NCI-H187 treated with DMSO at 0.1 percent for 48 hours (cell line): ENCODE measurements at regions not wholly inside any gene's neighbourhood (a gene's known extent, or its start where the extent isn't known, plus 50 kb on each side); places are given as distances from the start of the nearest gene placed in this dataset.

ENCODE experiments used
- DNase-seq: peaks from one replicate; lab custom pipeline; 2025; lab: John Stamatoyannopoulos, UW

DNA sequence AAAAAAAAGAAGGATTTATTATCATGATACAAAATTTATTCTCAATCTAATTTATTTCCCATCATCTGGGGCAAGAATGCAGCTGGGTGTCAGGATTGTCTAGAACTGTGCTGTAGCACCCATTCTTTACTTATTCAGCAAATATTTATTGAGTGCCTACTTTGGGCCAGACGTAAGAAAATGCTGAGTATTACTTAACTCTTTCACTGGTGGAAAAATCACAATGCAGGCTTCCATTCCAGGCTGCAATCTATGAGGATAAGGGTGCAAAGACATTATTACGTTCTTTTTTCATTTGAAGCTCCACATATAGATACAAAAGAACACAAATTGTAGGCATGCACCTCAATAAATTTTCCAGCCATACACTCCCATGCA lies 86.0 kb upstream of the CDKN3 start:
- no peak for DNase-seq

DNA sequence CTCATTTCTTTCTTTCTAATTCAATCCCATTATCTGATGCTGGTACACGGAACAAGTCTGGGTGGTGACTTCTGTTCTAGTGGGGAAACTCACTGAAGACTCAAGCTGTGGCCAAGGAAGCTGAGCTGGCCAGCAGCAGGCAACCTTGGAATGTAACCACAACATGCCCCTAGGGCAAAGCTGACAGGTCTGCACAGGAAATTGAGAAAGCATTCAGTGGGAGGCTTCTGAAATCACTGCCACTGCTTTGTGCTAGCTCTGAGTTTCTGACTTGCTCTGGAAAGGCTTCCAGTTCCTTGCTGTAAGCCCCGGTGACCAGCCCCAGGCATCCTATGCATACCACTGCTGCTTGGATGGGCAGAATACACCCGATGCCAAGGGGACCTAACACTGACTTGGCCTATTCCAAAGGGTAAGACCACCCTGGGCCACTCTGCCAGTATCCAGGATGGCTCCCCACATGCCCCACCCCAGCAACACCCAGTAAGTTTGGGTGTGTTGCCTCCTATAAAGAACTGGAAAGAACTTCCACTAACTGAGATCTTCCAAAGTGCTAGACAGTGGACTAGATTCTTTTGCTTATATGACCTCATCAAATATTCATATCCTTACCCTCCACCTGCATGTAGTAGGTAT lies 84.5 kb upstream of the CDKN3 start:
- DNase-seq = no peak

DNA sequence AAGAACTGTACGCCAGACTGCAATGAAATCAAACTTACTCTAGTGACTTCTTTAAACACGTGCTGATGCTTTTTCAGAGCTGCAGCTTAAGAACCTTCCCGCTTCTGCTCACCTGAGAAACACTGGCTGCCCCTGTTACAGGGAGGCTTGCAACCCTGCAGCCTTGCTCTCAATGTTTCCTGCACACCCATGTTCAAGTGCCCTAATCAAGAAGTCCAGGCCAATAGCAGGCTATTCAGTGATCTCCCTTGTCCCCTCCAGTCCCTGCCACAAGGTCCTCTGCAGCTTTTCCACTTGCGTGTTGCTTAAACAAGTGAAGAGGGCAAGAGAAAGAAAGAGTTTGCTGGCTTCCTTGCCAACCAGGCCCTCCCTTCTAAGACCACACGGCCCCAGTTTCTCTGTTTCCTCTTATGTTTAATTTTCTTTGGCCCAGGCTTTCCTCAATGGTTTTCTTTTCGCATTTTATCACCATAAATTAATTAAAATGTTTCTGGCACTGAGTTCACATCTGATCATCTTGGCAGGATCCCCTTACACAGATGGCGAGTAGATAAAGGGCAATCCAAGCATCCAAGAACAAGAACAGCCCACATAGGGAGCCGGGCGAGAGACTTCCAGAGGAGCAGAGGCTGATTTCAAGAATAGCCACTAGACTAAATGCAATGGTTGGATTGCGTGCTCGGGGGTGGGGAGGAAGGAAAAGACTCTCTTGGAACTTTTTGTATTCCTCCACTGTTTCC lies 82.3 kb upstream of the CDKN3 start:
- DNase-seq = no peak

DNA sequence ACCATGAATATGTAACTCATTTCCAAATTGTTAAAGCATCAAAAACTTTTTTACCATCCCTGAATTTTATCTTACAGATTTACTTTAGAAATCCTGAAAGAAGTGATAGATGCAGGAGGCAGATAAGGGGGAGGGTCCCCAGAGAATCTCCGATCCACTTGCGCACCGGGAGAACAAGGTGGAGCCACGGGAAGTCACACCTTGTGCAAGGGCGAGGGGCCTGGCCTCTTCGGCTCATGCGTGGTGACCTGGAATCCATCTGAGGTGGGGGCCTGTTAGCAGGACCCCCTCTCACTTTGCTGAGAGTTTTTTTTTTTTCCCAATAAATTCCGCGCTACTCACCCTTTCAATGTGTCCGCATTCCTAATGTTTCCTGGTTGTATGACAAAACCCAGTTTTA lies 80.2 kb upstream of the CDKN3 start:
- no peak for DNase-seq

DNA sequence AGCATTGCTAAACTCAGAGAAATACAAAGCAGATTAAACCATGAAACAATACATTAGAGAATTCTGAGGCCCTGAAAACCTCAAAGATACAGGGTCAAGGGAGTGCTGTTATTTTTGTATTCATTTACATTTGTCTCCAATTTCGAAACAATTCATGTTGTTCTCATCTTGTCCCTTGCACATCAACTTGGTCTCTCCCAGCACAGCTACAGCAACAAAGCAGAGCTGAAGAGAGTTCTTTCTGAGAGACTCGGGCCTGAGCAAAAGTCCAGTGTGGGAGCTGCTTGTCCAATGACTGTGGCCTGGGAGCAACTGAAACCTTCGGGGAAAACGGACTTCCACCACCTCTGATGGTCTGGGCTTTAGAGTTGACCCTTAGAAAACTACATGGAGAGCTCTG lies 79.4 kb upstream of the CDKN3 start:
- no peak for DNase-seq

GRCh38 chr14:54322246-54322645 lies 74.6 kb upstream of the CDKN3 start:
- DNase-seq = no peak

DNA sequence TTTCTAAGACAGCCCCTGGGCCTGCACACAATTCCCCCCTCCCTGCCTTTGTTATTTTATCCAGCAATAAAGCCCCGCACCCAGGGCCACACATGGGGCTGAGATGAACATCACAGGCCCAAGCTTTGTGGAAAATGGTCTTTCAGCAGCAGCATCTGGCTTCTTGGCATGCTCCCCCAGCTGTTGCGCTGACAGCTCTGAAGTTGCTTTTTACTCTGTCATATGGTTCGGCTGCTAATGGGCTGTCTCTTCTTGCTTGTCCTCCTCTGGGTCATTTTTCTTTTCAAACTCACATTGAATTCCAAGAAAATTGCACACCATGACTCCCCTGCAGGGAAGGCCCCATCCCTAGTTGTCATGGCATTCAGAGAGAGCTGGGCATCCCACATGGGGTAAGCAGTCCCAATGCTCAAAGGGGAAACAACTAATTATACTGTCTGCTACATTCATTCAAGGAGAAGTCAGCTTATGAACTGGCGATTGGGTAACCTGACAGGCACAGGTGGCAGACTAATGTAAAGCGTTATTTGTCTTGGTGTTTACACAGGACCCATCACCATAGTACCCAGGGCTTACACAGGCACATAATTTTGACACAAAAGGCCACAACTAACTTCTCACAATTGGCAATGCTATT lies 74.0 kb upstream of the CDKN3 start:
- no peak for DNase-seq

- DNase-seq = no peak
Observed at GRCh38 chr14:54325766-54326165, 71.0 kb upstream of the CDKN3 start.

- peak; percentile 25 for DNase-seq
Observed at GRCh38 chr14:54329082-54329695, 67.6 kb upstream of the CDKN3 start.

DNA sequence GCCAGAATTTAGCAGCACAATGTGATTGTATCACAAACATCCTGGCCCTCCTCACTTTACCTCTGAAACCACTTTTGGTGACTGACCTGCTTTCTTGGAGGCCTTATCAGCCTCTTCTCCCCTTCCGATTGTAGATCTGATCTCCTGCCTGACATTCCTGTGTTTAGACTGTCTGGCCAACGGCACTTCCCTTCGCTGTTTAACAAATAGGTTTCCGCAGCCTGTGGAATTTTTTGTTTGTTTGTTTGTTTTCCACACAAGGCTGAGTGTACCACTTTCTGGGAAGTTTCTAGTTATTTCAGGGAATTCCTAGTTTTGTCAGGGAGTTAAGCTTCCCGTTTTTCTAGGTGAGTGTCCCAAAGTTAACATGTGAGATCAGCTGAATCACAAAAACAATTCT lies 65.9 kb upstream of the CDKN3 start:
- DNase-seq = no peak

- DNase-seq = no peak
Observed at GRCh38 chr14:54331516-54331915, 65.3 kb upstream of the CDKN3 start.

DNA sequence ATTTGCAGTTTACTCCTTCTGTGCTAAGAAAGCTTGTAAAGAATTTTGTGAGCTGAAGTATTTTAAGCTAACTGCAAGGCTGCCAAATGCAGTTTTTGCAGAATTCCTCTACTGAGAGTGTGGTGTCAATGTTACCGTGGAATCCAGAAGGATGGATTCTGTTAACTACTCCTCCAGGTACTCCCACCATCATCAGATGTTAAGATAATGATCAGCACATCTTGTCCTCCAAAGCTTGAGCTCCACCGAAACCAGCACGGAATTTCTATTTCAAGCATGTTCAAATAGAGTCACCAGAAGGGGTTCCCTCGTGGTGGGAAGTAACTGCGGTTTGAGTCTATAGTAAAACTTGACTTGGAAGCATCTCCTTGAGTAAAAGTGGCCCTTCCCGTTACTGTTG lies 64.3 kb upstream of the CDKN3 start:
- DNase-seq = no peak

DNA sequence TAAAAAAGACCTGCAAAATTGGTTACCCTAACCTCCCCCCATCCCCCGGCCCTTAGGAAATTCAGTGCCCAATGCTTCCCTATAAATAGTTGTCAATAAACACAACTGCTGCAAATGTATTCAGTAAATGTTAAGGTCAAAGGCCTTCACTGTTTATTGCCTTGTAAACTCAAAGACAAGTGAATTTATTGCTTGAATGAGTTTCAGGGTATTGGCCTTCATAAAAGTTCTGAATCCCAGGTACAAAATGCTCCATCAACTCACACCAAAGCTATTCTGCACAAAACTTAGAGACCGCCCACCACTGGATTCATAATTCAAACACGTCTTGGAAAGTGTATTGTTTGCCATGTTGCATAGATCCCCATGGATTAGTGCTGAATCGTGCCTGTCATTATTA lies 63.3 kb upstream of the CDKN3 start:
- DNase-seq = no peak

DNA sequence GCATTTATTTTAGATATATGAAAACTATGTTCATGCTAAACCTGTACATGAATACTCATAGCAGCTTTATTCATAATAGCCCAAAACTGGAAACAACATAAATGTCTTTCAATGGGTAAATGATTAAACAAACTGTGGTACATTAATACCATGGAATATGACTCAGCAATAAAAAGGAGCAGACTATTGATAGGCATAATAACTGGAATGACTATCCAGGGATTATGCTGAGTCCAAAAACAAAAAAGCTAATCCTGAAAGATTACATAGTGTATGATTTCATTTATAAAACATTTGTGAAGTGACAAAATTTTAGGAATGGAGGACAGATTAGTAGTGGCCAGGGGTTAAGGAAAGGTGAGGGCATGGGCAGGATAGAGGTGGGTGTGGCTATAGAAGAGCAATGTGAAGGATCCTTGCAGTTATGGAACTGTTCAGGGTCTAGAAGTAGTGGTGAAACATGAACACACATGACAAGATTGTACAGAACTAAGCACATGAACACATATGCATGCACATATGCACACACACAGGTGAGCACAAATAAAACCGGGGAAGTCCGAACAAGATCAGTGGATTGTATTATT lies 61.1 kb upstream of the CDKN3 start:
- DNase-seq = no peak

DNA sequence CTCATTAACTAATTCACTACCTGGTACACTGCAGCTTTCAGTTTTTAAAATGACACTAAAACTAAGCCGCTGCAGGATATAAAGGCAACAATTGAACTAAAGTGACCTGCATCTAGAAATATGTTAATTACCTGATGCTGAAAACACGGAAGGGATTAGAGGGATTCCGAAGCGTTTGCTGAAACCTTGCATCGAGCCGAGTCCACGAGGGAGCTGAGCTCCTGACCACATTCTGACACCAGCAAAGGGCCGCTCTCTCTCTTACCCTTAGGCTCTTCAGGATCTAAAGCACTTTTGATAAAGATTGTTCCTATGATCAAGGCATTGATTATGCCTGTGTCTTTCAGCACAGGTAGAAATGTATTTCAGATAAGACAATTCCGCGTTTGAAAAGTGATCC lies 59.5 kb upstream of the CDKN3 start:
- no peak for DNase-seq

DNA sequence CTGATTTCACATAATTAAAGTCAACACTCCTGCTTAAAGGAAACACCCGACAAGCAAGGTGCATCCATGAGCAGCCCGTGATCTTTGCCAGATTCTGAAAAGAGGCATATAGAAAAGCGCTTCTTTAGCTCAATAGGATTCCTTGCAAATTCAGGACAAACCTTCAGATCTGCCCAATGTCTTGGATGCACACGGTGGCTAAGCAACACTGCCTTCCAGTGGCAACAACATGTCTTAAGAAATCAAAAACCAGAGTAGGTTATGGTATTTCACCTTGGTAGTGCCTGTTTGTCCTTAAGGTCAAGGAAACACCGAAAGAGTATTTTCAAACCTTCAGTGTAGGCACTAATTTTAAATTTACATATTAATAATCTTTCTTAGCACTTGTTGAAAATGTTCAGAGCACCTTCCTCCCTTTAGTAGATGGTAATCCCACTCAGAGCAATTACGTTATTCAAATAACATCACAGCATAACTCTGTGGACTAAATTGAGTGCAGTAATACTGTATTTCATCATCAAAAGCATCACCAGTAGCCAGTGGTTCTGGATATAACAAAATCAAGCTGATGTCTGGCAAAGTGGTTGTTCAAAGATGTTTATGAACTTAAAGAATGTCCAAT lies 58.0 kb upstream of the CDKN3 start:
- no peak for DNase-seq

DNA sequence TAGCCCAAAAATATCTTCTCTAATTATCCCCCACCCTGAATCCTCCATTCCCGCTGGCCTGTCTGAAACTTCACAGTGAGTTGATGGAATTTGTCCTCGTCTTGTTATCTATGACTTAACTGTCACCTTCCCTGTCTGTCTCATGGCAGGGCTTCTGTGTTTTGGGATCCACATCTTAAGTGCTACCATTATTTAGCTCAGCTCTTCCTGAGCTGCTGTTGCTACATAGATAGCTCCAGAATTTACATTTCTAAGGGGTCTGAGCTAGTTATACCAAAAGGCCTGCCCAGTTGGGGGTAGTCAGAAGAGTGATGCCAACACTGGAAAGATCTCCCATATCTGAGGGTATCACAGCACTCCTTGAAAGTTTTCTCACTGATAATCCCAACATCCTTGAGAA lies 57.0 kb upstream of the CDKN3 start:
- DNase-seq = no peak

DNA sequence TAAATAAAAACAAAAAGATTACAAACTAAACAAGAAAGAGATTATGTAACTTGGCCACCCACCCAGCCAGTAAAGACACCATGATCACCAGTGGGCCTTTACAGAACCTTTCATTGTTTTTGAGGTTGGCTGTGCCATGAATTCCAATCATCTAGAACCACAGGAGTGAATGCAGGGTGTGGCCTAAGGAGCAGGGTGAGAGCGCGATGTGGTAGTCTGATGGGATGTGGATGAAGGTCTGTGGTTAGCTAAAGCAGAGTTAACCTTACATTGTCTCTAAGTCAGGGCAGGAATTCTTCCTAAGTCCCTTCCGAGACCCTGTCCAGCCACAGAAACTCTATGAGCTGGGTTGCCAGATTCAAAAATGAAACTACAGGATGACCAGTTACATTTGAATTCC lies 54.0 kb upstream of the CDKN3 start:
- DNase-seq = no peak

GRCh38 chr14:54343272-54344121 lies 53.3 kb upstream of the CDKN3 start:
- peak; percentile 87 for DNase-seq

DNA sequence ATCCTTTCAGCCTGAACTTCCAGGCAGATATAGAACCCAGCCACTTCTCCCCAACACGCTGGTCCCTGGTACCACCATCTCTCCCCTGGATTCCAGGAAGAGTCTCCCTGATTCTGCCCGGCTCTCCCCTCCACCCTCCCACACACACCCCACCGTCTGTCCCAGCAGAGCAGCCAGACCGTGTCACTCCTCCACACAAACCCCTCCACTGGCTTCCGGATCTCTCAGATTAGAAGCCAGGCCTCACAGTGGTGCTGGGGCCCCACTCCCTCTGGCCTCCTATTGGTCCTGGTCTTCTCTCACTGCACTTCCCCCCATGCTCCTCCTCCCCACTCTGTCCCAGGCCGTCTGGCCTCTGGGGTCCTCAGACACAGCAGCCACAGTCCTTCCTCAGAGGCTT lies 52.4 kb upstream of the CDKN3 start:
- DNase-seq = no peak

DNA sequence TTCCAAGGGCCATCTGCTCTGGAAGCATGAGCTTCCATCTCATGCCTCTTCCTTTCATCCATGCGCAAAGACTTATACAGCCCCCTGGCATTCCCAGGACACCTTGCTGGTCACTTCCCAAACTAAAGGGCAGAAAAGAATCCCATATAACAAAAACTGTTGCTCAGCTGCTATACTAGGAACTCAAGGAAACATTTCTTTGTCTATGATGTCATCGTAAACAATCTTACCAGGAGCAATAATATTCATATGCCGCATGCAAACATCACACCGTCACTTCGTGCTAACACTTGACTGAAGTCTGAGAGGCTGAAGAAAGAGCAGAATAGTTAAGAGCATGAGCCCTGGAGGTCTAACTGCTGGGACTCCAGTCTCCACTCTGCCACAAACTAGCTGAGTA lies 50.5 kb upstream of the CDKN3 start:
- DNase-seq = no peak
